ENCODE measurements at regions not wholly inside any gene's neighbourhood (a gene's known extent, or its start where the extent isn't known, plus 50 kb on each side); places are given as distances from the start of the nearest gene placed in this dataset.

DNA sequence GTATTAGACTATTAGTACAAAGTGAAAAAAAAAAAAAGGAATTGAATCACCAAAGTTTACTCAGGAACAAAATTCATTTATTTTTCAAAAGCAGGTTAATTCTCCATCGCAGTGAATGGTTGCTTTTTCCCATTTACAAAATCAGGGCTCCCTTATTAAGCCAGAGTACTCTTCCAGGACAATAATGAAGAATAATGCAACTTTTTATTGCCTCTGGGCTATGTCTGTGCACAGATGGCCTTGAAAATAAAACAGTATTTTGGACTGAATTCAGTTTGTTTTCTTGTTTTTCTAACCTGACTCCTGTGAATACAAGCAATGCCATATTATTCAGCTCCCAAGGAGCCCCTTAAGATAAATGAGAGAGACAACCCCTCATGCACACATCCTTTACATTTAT is 246.8 kb downstream of the KCNS3 start:
- Histone ChIP-seq H4K8ac (ENCODE audit: low read depth in 2 of 2, low read length in 2 of 2) (no peak overlapping the region), H3K79me1 (ENCODE audit: low read depth in 1 of 2, low read length in 2 of 2) (no peaks in the 10 kb centered on the region), H3K18ac (ENCODE audit: low read depth, low read length) (no peak overlapping the region), H4K5ac (ENCODE audit: low read depth, low read length) (no peak overlapping the region), H2AFZ (replicated peaks; ENCODE audit: low read length, poor library complexity) (no peak overlapping the region), H4K91ac (ENCODE audit: insufficient read depth, low read depth, low read length) (no peak overlapping the region), H3K9ac (ENCODE audit: low read depth, low read length) (no peak overlapping the region), H3K27me3 (ENCODE audit: control insufficient read depth, insufficient read depth, low read length) (peaks cover 5% of the 10 kb centered on the region), H3K56ac (ENCODE audit: extremely low read depth, insufficient read depth, low read length) (no peak overlapping the region), H2BK20ac (ENCODE audit: low read depth, low read length) (no peak overlapping the region), H3K4me3 (ENCODE audit: insufficient read depth, low read depth, low read length) (no peak overlapping the region), H3K4me2 (ENCODE audit: low read depth, low read length) (no peak overlapping the region), H3K9me1 (ENCODE audit: insufficient read depth, low read length) (no peaks in the 10 kb centered on the region), H3K4me1 (ENCODE audit: control insufficient read depth, insufficient read depth, low read length) (no peaks in the 10 kb centered on the region), H3K27ac (ENCODE audit: insufficient read depth, low read length) (no peak overlapping the region), H3K9me3 (ENCODE audit: control insufficient read depth, insufficient read depth, low read length) (no peaks in the 10 kb centered on the region), H2BK120ac (ENCODE audit: low read depth, low read length) (no peak overlapping the region), H3K4ac (ENCODE audit: low read depth, low read length) (no peak overlapping the region), H2BK5ac (ENCODE audit: low read depth, low read length, poor library complexity, severe bottlenecking) (no peak overlapping the region), H2BK15ac (ENCODE audit: low read depth, low read length) (no peak overlapping the region), H3K23ac (ENCODE audit: low read depth, low read length) (no peak overlapping the region), H3K36me3 (ENCODE audit: control insufficient read depth, insufficient read depth, low read length) (no peaks in the 10 kb centered on the region), H2AK5ac (ENCODE audit: low read depth, low read length) (no peak overlapping the region), H4K20me1 (ENCODE audit: insufficient read depth, low read length) (no peaks in the 10 kb centered on the region), H2AK9ac (replicated peaks; ENCODE audit: low read depth, low read length, poor library complexity) (no peak overlapping the region), H3K14ac (replicated peaks; ENCODE audit: low read depth, low read length) (no peak overlapping the region)
- intact Hi-C loops (cut with micrococcal nuclease), result no loop called here
- in situ Hi-C loops (cut with MboI; ENCODE audit: low sequenced_read_pairs), result no loop called here
- WGBS, 2 experiments (ENCODE audit: extremely low coverage in 2 of 2, insufficient read length in 1 of 2), result no CpG with 5 or more reads among the region's 1 CpG
- DNase-seq (no peak), ATAC-seq (ENCODE audit: low read depth) (no peak)
- POLR2A ChIA-PET (ENCODE audit: unreplicated experiment), result no interaction called here
- TF ChIP-seq RAD21 (IDR thresholded peaks at IDR 0.05; ENCODE audit: low read length) (no peak), RCOR1 (IDR thresholded peaks at IDR 0.05; ENCODE audit: insufficient replicate concordance, low read length) (no peak), CEBPB (IDR thresholded peaks at IDR 0.05; ENCODE audit: low read depth, low read length) (no peak), BHLHE40 (IDR thresholded peaks at IDR 0.05; ENCODE audit: low read depth, low read length) (no peak), MAZ (IDR thresholded peaks at IDR 0.05; ENCODE audit: borderline replicate concordance, low read depth, low read length) (no peak)
- TF ChIP-seq, protein P1, sequence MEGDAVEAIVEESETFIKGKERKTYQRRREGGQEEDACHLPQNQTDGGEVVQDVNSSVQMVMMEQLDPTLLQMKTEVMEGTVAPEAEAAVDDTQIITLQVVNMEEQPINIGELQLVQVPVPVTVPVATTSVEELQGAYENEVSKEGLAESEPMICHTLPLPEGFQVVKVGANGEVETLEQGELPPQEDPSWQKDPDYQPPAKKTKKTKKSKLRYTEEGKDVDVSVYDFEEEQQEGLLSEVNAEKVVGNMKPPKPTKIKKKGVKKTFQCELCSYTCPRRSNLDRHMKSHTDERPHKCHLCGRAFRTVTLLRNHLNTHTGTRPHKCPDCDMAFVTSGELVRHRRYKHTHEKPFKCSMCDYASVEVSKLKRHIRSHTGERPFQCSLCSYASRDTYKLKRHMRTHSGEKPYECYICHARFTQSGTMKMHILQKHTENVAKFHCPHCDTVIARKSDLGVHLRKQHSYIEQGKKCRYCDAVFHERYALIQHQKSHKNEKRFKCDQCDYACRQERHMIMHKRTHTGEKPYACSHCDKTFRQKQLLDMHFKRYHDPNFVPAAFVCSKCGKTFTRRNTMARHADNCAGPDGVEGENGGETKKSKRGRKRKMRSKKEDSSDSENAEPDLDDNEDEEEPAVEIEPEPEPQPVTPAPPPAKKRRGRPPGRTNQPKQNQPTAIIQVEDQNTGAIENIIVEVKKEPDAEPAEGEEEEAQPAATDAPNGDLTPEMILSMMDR (conservative IDR thresholded peaks at IDR 0.05; ENCODE audit: low read depth, low read length), result no peak
- no TSS peak for BruUV-seq (replicated peaks)
- CTCF ChIA-PET, result interaction anchor here (0.6 kb wide), 1 partner anchor 286 kb away, joined by 4 read pairs; no protein-coding TSS in a partner anchor
- dilution Hi-C loops (cut with HindIII; ENCODE audit: low sequenced_read_pairs, unreplicated experiment), result no loop called here

Measured in IMR-90 (cell line).